K562 (cell line): ENCODE measurements at regions not wholly inside any gene's neighbourhood (a gene's known extent, or its start where the extent isn't known, plus 50 kb on each side); places are given as distances from the start of the nearest gene placed in this dataset.

Experiments used
- ATAC-seq: fragments of 200-7000 bp; cut with Tn5 transposase; 3 replicates; pipeline ENCODE4 v1.9.1; 2020; ENCODE audit warnings: moderate library complexity
- BruUV-seq: library from RNA; stranded (reverse); fragments of 400-500 nt; replicated peaks from 2 replicates; lab custom pipeline; 2021; lab: Mats Ljungman, UMichigan
- CTCF ChIA-PET: fragments of 300-600 bp; formaldehyde crosslinking; extraction: SDS; loops from one replicate; lab custom pipeline; 2021; ENCODE audit warnings: low intra/inter-chr PET ratio; lab: Yijun Ruan, JAX
- POLR2A ChIA-PET: fragments of 300-600, 350-650 bp; sonication (Branson Sonifier 250); formaldehyde crosslinking; extraction: SDS; loops from one replicate; lab custom pipeline; 2021; ENCODE audit warnings: antibody characterized with exemption, inconsistent platforms; lab: Yijun Ruan, JAX
- DNase-seq, 4 experiments: peaks; one replicate each; pipeline versions ENCODE4 v3.0.0 to v3.0.0-alpha.2; 2011 to 2018; ENCODE audit warnings: low spot score in 3 of 4, mixed read lengths in 3 of 4; ENCODE audit errors: extremely low read depth in 1 of 4
- FAIRE-seq: peaks from 2 replicates; lab custom pipeline; 2011; peaks lifted over from hg19 to GRCh38; lab: Jason Lieb, UNC
- H2AFZ ChIP-seq: 2 replicates; pipeline ENCODE4 v1.6.0; 2011; ENCODE audit warnings: low read depth, low read length, control low read depth, inconsistent platforms
- H3K27ac ChIP-seq: fragments of 200-600 bp; 3 replicates; pipeline ENCODE4 v1.8.0; 2011; ENCODE audit warnings: low read depth, mild to moderate bottlenecking, control low read depth, inconsistent platforms, low read length, moderate library complexity, mixed read lengths; ENCODE audit errors: extremely low read depth
- H3K27me3 ChIP-seq, 2 experiments: fragments of 300-600 bp in 1 of 2; 2 replicates in 1 of 2; 3 replicates in 1 of 2; pipeline versions ENCODE4 v1.6.0 to v1.8.0; 2011; ENCODE audit warnings: inconsistent platforms in 2 of 2, low read length in 2 of 2, mild to moderate bottlenecking in 1 of 2, mixed read lengths in 1 of 2, moderate library complexity in 1 of 2; ENCODE audit not compliant: control insufficient read depth in 2 of 2, insufficient read depth in 2 of 2
- H3K36me3 ChIP-seq: fragments of 300-600 bp; 3 replicates; pipeline ENCODE4 v1.8.0; 2011; ENCODE audit warnings: mild to moderate bottlenecking, low read length, inconsistent platforms; ENCODE audit not compliant: control insufficient read depth, insufficient read depth
- H3K4me1 ChIP-seq, 2 experiments: fragments of 200-600 bp in 1 of 2; replicated peaks in 1 of 2; 2 replicates in 1 of 2; 3 replicates in 1 of 2; pipeline versions ENCODE4 v1.5.1 to v1.8.0; 2011; ENCODE audit warnings: inconsistent platforms in 2 of 2, low read length in 2 of 2, mild to moderate bottlenecking in 1 of 2, mixed read lengths in 1 of 2, moderate library complexity in 1 of 2; ENCODE audit not compliant: control insufficient read depth in 2 of 2, insufficient read depth in 2 of 2
- H3K4me2 ChIP-seq: 2 replicates; pipeline ENCODE4 v1.6.1; 2011; ENCODE audit warnings: low read length, control low read depth, inconsistent platforms, mixed read lengths; ENCODE audit not compliant: insufficient read depth
- H3K4me3 ChIP-seq: fragments of 200-600 bp; sonication (generic), shearing (Covaris generic); 2 replicates; pipeline ENCODE4 v1.5.1; 2016; ENCODE audit warnings: control low read depth, inconsistent platforms
- H3K79me2 ChIP-seq: fragments of 200-600 bp; 3 replicates; pipeline ENCODE4 v1.8.0; 2011; ENCODE audit warnings: low read length, inconsistent platforms; ENCODE audit not compliant: control insufficient read depth, insufficient read depth
- H3K9ac ChIP-seq, 2 experiments: 2 replicates each; pipeline versions ENCODE4 v1.6.0 to v1.6.1; 2011; ENCODE audit warnings: low read depth in 2 of 2, low read length in 2 of 2, control low read depth in 1 of 2, inconsistent platforms in 1 of 2, mild to moderate bottlenecking in 1 of 2, mixed read lengths in 1 of 2; ENCODE audit not compliant: insufficient read depth in 1 of 2
- H3K9me1 ChIP-seq: one replicate; pipeline ENCODE4 v1.6.0; 2011; ENCODE audit warnings: inconsistent platforms, mild to moderate bottlenecking, low read length, moderate library complexity; ENCODE audit not compliant: control insufficient read depth, insufficient read depth
- H3K9me3 ChIP-seq: replicated peaks from 2 replicates; pipeline ENCODE4 v1.5.1; 2011; ENCODE audit warnings: low read depth, low read length, inconsistent platforms; ENCODE audit not compliant: control insufficient read depth, insufficient read depth
- H4K20me1 ChIP-seq: replicated peaks from 2 replicates; pipeline ENCODE4 v1.6.1; 2011; ENCODE audit warnings: low read length, inconsistent platforms, mixed read lengths; ENCODE audit not compliant: control insufficient read depth, insufficient read depth
- CREB1 ChIP-seq, 2 experiments: sonication (generic) in 1 of 2; formaldehyde crosslinking in 1 of 2; IDR thresholded peaks; 2 replicates each; pipeline versions ENCODE4 v1.6.1 to v1.8.0; 2012 to 2022; ENCODE audit warnings: inconsistent platforms in 1 of 2, mild to moderate bottlenecking in 1 of 2, missing genetic modification reagents in 1 of 2, moderate library complexity in 1 of 2
- FOXJ2 ChIP-seq: fragments of 200-800 bp; sonication (Bioruptor generic); IDR thresholded peaks from 2 replicates; pipeline ENCODE4 v1.6.1; 2016; ENCODE audit warnings: missing genetic modification characterization, missing compliant biosample characterization
- GTF2F1 ChIP-seq: IDR thresholded peaks from 2 replicates; pipeline ENCODE4 v1.6.1; 2011; ENCODE audit warnings: low read depth, low read length, improper control_type of control experiment
- IRF2 ChIP-seq: sonication (generic); formaldehyde crosslinking; IDR thresholded peaks from 2 replicates; pipeline ENCODE4 v1.8.1; 2022; ENCODE audit warnings: mild to moderate bottlenecking, missing genetic modification reagents
- KLF1 ChIP-seq: fragments of 450-650 bp; IDR thresholded peaks from 2 replicates; pipeline ENCODE4 v1.6.1; 2016; ENCODE audit warnings: missing genetic modification characterization, missing compliant biosample characterization
- NCOA4 ChIP-seq: fragments of 450-650 bp; IDR thresholded peaks from 2 replicates; pipeline ENCODE4 v1.6.1; 2018; ENCODE audit warnings: mild to moderate bottlenecking; ENCODE audit not compliant: partially characterized antibody
- ZBTB8A ChIP-seq: fragments of 450-650 bp; IDR thresholded peaks from 2 replicates; pipeline ENCODE4 v1.6.1; 2018; ENCODE audit warnings: mild to moderate bottlenecking, moderate library complexity; ENCODE audit not compliant: partially characterized antibody
- ZNF431 ChIP-seq: sonication (generic); formaldehyde crosslinking; IDR thresholded peaks from 2 replicates; pipeline ENCODE4 v1.8.0; 2022; ENCODE audit warnings: mild to moderate bottlenecking, missing genetic modification reagents
- WGBS: fragments of 100-300 bp; shearing (Covaris generic); methylation state at CpG from one replicate; pipeline ENCODE4 v1.1.6; 2016; ENCODE audit warnings: low coverage, mixed read lengths; ENCODE audit not compliant: insufficient coverage; ENCODE audit errors: missing lambda C conversion rate; 5-methylcytosine and 5-hydroxymethylcytosine counted together
- in situ Hi-C: fragments of 300-500 bp; cut with MboI; formaldehyde crosslinking; loops from 4 replicates; pipeline ENCODE4 v1.15.0; 2018; ENCODE audit warnings: inconsistent platforms, mixed read lengths
- intact Hi-C: fragments of 100-400 bp; cut with micrococcal nuclease; formaldehyde crosslinking; loops from 2 replicates; pipeline ENCODE4 v1.14.2; 2022
- TF ChIP-seq, protein P1 (sequence below): fragments of 450-650 bp; IDR thresholded peaks from 2 replicates; pipeline ENCODE4 v1.6.1; 2016; ENCODE audit warnings: borderline replicate concordance

- Histone ChIP-seq H3K9ac (no peak overlapping the region), H3K27me3 (no peaks in the 10 kb centered on the region), H3K9me3 (no peaks in the 10 kb centered on the region; the same call in 1 of the 2 replicates), H3K36me3 (no peaks in the 10 kb centered on the region), H3K9me1 (no peaks in the 10 kb centered on the region), H3K4me1 (no peaks in the 10 kb centered on the region), H3K4me2 (no peak overlapping the region), H4K20me1 (no peaks in the 10 kb centered on the region), H2AFZ (no peak overlapping the region), H3K27ac (no peak overlapping the region), H3K79me2 (no peaks in the 10 kb centered on the region), H3K4me3 (no peak overlapping the region)
- FAIRE-seq = no peak
- ChIA-PET CTCF (no interaction called here), POLR2A (no interaction called here)
- in situ Hi-C loops = no loop called here
- TF ChIP-seq ZBTB8A (no peak), GTF2F1 (no peak), ZNF431 (CRISPR knock-in tag) (no peak), FOXJ2 (tag) (no peak), NCOA4 (no peak), CREB1 (IDR thresholded peaks at IDR 0.05) (no peak), CREB1 (CRISPR knock-in tag; IDR thresholded peaks at IDR 0.05) (no peak), KLF1 (tag) (no peak), IRF2 (CRISPR knock-in tag) (no peak)
- TF ChIP-seq, protein P1, sequence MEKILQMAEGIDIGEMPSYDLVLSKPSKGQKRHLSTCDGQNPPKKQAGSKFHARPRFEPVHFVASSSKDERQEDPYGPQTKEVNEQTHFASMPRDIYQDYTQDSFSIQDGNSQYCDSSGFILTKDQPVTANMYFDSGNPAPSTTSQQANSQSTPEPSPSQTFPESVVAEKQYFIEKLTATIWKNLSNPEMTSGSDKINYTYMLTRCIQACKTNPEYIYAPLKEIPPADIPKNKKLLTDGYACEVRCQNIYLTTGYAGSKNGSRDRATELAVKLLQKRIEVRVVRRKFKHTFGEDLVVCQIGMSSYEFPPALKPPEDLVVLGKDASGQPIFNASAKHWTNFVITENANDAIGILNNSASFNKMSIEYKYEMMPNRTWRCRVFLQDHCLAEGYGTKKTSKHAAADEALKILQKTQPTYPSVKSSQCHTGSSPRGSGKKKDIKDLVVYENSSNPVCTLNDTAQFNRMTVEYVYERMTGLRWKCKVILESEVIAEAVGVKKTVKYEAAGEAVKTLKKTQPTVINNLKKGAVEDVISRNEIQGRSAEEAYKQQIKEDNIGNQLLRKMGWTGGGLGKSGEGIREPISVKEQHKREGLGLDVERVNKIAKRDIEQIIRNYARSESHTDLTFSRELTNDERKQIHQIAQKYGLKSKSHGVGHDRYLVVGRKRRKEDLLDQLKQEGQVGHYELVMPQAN = no peak
- intact Hi-C loops = no loop called here
- DNase-seq = no peak
- WGBS = 0% methylated on average over 2 of the region's 2 CpGs
- ATAC-seq = no peak
- no TSS peak for BruUV-seq
Observed at GRCh38 chr5:26579712-26580111, 458.7 kb downstream of the CDH9 start.
